ENCODE measurements at regions not wholly inside any gene's neighbourhood (a gene's known extent, or its start where the extent isn't known, plus 50 kb on each side); places are given as distances from the start of the nearest gene placed in this dataset.

- Histone ChIP-seq H4K20me1 (ENCODE audit: control insufficient read depth, extremely low read depth, insufficient read depth, low read length) (no peaks in the 10 kb centered on the region), H3K27me3 (ENCODE audit: control insufficient read depth, extremely low read depth, insufficient read depth, low read length) (peaks cover 8% of the 10 kb centered on the region), H2AFZ (ENCODE audit: control insufficient read depth, low read length) (no peak overlapping the region), H3K4me2 (ENCODE audit: control insufficient read depth, extremely low read depth, insufficient read depth, low read depth, low read length) (no peak overlapping the region), H3K9ac (ENCODE audit: control insufficient read depth, extremely low read depth, insufficient read depth, low read length) (no peak overlapping the region), H3K36me3 (ENCODE audit: control insufficient read depth in 2 of 2, extremely low read depth in 1 of 2, insufficient read depth in 2 of 2, low read length in 2 of 2) (no peaks in the 10 kb centered on the region), H3K79me2 (ENCODE audit: control insufficient read depth, insufficient read depth, low read length) (no peaks in the 10 kb centered on the region), H3K9me1 (ENCODE audit: control insufficient read depth, extremely low read depth, insufficient read depth, low read length) (no peaks in the 10 kb centered on the region), H3K27ac (ENCODE audit: control insufficient read depth, insufficient read depth, low read length) (no peak overlapping the region), H3K9me3 (ENCODE audit: control insufficient read depth, low read depth, low read length) (no peaks in the 10 kb centered on the region), H3K4me3 (ENCODE audit: control insufficient read depth in 2 of 3, extremely low read depth in 1 of 3, insufficient read depth in 2 of 3, low read depth in 1 of 3, low read length in 3 of 3) (no peak overlapping the region), H3K4me1 (ENCODE audit: control insufficient read depth, extremely low read depth, insufficient read depth, low read length) (no peaks in the 10 kb centered on the region)
- FAIRE-seq (no peak), DNase-seq (ENCODE audit: low read depth, low spot score) (no peak)
- no peak for TF ChIP-seq CTCF (optimal IDR thresholded peaks at IDR 0.05 in 1 of 3, IDR thresholded peaks at IDR 0.05 in 1 of 3, conservative IDR thresholded peaks at IDR 0.05 in 1 of 3; ENCODE audit: extremely low read depth in 1 of 3, insufficient read depth in 2 of 3, low read length in 3 of 3)
- TF ChIP-seq EZH2 (IDR thresholded peaks at IDR 0.05; ENCODE audit: low read length): no peak
- dilution Hi-C loops (cut with MboI; ENCODE audit: extremely low pct_ligation_motif_present, low sequenced_read_pairs): no loop called here
These were observed 55.7 kb upstream of the FRMD1 start for GRCh38 chr6:168134560-168135201.

- no peaks in the 10 kb centered on the region for H4K20me1 ChIP-seq (ENCODE audit: control insufficient read depth, extremely low read depth, insufficient read depth, low read length)
- no peaks in the 10 kb centered on the region for H3K36me3 ChIP-seq (ENCODE audit: control insufficient read depth in 2 of 2, extremely low read depth in 1 of 2, insufficient read depth in 2 of 2, low read length in 2 of 2)
- no peaks in the 10 kb centered on the region for H3K4me1 ChIP-seq (ENCODE audit: control insufficient read depth, extremely low read depth, insufficient read depth, low read length)
- no peaks in the 10 kb centered on the region for H3K79me2 ChIP-seq (ENCODE audit: control insufficient read depth, insufficient read depth, low read length)
- H3K9ac ChIP-seq (ENCODE audit: control insufficient read depth, extremely low read depth, insufficient read depth, low read length): no peak overlapping the region
- FAIRE-seq (no peak), DNase-seq (ENCODE audit: low read depth, low spot score) (no peak)
- dilution Hi-C loops (cut with MboI; ENCODE audit: extremely low pct_ligation_motif_present, low sequenced_read_pairs): no loop called here
- no peak overlapping the region for H3K27ac ChIP-seq (ENCODE audit: control insufficient read depth, insufficient read depth, low read length)
- peaks cover 8% of the 10 kb centered on the region for H3K27me3 ChIP-seq (ENCODE audit: control insufficient read depth, extremely low read depth, insufficient read depth, low read length)
- no peak overlapping the region for H3K4me2 ChIP-seq (ENCODE audit: control insufficient read depth, extremely low read depth, insufficient read depth, low read depth, low read length)
- H3K4me3 ChIP-seq (ENCODE audit: control insufficient read depth in 2 of 3, extremely low read depth in 1 of 3, insufficient read depth in 2 of 3, low read depth in 1 of 3, low read length in 3 of 3): no peak overlapping the region
- H3K9me1 ChIP-seq (ENCODE audit: control insufficient read depth, extremely low read depth, insufficient read depth, low read length): no peaks in the 10 kb centered on the region
- no peak overlapping the region for H2AFZ ChIP-seq (ENCODE audit: control insufficient read depth, low read length)
- TF ChIP-seq CTCF (optimal IDR thresholded peaks at IDR 0.05 in 1 of 3, IDR thresholded peaks at IDR 0.05 in 1 of 3, conservative IDR thresholded peaks at IDR 0.05 in 1 of 3; ENCODE audit: extremely low read depth in 1 of 3, insufficient read depth in 2 of 3, low read length in 3 of 3) (no peak), EZH2 (IDR thresholded peaks at IDR 0.05; ENCODE audit: low read length) (no peak)
- H3K9me3 ChIP-seq (ENCODE audit: control insufficient read depth, low read depth, low read length): no peaks in the 10 kb centered on the region
These were observed 54.9 kb upstream of the FRMD1 start for GRCh38 chr6:168133687-168134559.
